ENCODE measurements at regions not wholly inside any gene's neighbourhood (a gene's known extent, or its start where the extent isn't known, plus 50 kb on each side); places are given as distances from the start of the nearest gene placed in this dataset.

DNA sequence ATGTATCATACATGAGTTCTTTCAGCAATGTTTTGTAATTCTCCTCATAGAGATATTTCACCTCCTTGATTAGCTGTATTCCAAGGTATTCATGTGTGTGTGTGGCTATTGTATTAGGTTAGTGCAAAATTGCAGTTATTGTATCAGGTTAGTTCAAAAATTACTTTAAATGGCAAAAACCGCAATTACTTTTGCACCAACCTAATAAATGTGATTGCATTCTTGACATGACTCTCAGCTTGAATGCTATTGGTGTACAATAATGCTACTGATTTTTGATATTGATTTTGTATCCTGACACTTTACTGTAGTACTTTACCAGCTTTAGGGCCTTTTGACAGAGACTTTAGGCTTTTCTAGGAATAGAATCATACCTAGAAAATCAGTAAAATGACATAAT lies 297.4 kb downstream of the ZWINT start:
- Histone ChIP-seq H3K9ac (ENCODE audit: low read length) (no peak overlapping the region), H3K9me3 (ENCODE audit: control insufficient read depth, low read length) (no peaks in the 10 kb centered on the region), H3K27me3 (replicated peaks; ENCODE audit: control insufficient read depth, insufficient read depth, low read length) (no peaks in the 10 kb centered on the region), H3K36me3 (ENCODE audit: control insufficient read depth, insufficient read depth, low read length, severe bottlenecking) (no peaks in the 10 kb centered on the region), H3K4me3 (ENCODE audit: low read length) (no peak overlapping the region), H3K4me1 (ENCODE audit: control insufficient read depth, insufficient read depth, low read length) (no peaks in the 10 kb centered on the region)
- no peak for DNase-seq (ENCODE audit: low read depth)

DNA sequence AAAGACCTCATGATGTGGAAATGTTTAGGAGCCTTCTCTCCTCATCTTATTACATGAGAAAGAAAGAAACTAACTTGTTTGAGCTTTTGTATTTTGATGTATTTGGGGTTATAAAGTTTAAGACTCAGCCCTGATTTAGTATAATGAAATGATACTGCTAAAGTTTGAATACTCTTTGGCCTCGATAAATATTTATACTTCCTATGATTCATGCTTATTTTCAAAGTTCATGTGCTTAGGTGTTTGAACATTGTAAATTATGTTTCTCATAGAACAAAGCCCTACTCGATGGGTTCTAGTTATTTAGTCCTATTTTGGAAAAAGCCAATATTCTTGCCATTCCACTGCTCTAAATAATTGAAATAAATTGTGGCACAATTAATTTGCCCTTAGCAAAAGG lies 303.2 kb downstream of the ZWINT start:
- DNase-seq (ENCODE audit: low read depth) = no peak
- no peak overlapping the region for H3K9ac ChIP-seq (ENCODE audit: low read length)
- no peaks in the 10 kb centered on the region for H3K36me3 ChIP-seq (ENCODE audit: control insufficient read depth, insufficient read depth, low read length, severe bottlenecking)
- H3K4me3 ChIP-seq (ENCODE audit: low read length) = no peak overlapping the region
- H3K27me3 ChIP-seq (replicated peaks; ENCODE audit: control insufficient read depth, insufficient read depth, low read length) = no peaks in the 10 kb centered on the region
- H3K9me3 ChIP-seq (ENCODE audit: control insufficient read depth, low read length) = no peaks in the 10 kb centered on the region
- no peaks in the 10 kb centered on the region for H3K4me1 ChIP-seq (ENCODE audit: control insufficient read depth, insufficient read depth, low read length)

- H3K9me3 ChIP-seq (ENCODE audit: control insufficient read depth, low read length) = no peaks in the 10 kb centered on the region
- DNase-seq (ENCODE audit: low read depth) = no peak
- no peak overlapping the region for H3K9ac ChIP-seq (ENCODE audit: low read length)
- no peaks in the 10 kb centered on the region for H3K4me1 ChIP-seq (ENCODE audit: control insufficient read depth, insufficient read depth, low read length)
- no peaks in the 10 kb centered on the region for H3K27me3 ChIP-seq (replicated peaks; ENCODE audit: control insufficient read depth, insufficient read depth, low read length)
- no peaks in the 10 kb centered on the region for H3K36me3 ChIP-seq (ENCODE audit: control insufficient read depth, insufficient read depth, low read length, severe bottlenecking)
- no peak overlapping the region for H3K4me3 ChIP-seq (ENCODE audit: low read length)
These were observed 325.6 kb downstream of the ZWINT start for GRCh38 chr10:56035489-56035888.

DNA sequence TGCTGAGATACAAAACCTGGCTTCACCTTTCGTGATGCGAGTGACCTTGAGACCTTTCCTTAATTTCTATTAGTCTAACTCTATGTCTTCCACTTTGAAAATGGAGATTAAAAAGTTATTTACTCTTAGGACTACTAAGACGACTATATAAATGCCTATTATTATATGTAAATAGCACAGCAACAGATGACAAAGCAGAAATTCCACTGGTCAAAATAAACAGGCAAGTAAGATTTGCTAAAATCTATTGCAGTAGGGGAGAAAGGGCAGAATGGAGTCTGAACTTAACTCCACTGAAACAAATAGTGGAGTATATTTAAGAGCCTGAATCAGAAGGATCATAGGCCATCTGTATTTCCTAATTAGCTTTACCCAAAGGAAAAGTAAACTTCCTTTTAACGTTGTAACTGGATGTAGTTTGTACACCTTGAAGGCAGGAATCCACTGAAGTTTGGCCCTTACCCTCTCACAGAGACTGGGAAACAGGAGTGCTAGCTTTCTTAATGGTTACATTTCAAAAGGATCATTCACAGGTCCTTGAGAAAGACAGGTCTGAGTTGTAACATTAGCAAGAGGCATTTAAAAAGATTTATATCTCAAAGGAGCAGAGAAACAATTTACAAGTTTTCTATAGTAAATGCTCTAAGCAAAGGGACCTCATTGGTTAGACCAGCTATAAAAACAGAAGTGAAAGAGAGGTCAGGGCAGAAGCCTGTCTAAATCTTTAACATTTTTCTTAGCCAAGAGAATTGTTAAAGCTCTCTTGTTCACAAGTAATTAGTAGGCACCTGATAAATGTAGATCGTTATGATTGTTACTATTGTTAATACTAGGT lies 332.5 kb downstream of the ZWINT start:
- Histone ChIP-seq H3K4me1 (ENCODE audit: control insufficient read depth, insufficient read depth, low read length) (no peaks in the 10 kb centered on the region), H3K9me3 (ENCODE audit: control insufficient read depth, low read length) (no peaks in the 10 kb centered on the region), H3K36me3 (ENCODE audit: control insufficient read depth, insufficient read depth, low read length, severe bottlenecking) (no peaks in the 10 kb centered on the region), H3K27me3 (replicated peaks; ENCODE audit: control insufficient read depth, insufficient read depth, low read length) (no peaks in the 10 kb centered on the region), H3K9ac (ENCODE audit: low read length) (no peak overlapping the region), H3K4me3 (ENCODE audit: low read length) (no peak overlapping the region)
- DNase-seq (ENCODE audit: low read depth) = no peak

DNA sequence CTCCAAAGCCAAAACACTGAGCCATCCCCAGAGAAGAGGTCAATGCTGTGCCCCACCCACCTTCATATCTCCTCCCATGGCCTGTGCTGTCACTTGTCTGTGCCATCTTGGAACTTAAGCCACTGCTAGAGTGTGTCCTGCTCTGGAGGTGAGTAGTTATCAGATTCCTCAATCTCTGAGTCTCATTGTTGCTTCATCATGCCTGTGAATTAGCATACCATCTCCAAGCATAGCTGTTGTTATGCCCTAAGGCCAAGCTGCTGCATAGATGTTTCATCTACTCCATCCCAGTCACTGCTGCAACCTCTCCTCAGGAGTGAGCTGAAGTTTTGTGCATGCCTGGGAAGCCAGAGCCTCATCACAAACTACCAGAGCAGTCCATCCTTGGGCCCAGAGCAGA lies 349.0 kb downstream of the ZWINT start:
- DNase-seq (ENCODE audit: low read depth) = no peak

GRCh38 chr10:56003555-56003954 lies 357.5 kb downstream of the ZWINT start:
- H3K4me1 ChIP-seq (ENCODE audit: control insufficient read depth, insufficient read depth, low read length) = no peaks in the 10 kb centered on the region
- no peaks in the 10 kb centered on the region for H3K9me3 ChIP-seq (ENCODE audit: control insufficient read depth, low read length)
- H3K4me3 ChIP-seq (ENCODE audit: low read length) = no peak overlapping the region

More for the DNA sequence above, 349.0 kb downstream of the ZWINT start:
- peaks cover 5% of the 10 kb centered on the region for H3K9me3 ChIP-seq (ENCODE audit: control insufficient read depth, low read length)
- no peak overlapping the region for H3K9ac ChIP-seq (ENCODE audit: low read length)
- no peak overlapping the region for H3K4me3 ChIP-seq (ENCODE audit: low read length)
- no peaks in the 10 kb centered on the region for H3K36me3 ChIP-seq (ENCODE audit: control insufficient read depth, insufficient read depth, low read length, severe bottlenecking)
- no peaks in the 10 kb centered on the region for H3K4me1 ChIP-seq (ENCODE audit: control insufficient read depth, insufficient read depth, low read length)
- no peaks in the 10 kb centered on the region for H3K27me3 ChIP-seq (replicated peaks; ENCODE audit: control insufficient read depth, insufficient read depth, low read length)

DNA sequence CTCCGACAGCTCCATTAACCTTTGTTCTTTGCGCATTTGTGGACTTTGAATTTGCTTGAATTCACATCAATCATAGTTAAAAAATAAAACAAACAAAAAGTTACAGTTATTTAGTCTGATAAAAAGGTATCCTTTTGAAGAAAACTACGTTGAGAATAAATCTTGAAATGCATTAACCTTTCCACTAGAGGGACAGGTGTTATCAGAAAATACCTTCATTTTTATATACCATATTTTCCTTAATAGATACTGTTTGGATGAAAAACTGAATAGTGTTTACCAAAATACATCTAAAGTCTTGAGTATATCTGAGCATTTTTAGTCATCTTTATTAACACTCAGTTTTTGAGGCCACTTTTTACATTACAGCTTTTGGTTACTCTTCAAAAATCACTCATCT lies 371.9 kb downstream of the ZWINT start:
- no peak overlapping the region for H3K9ac ChIP-seq (ENCODE audit: low read length)
- H3K36me3 ChIP-seq (ENCODE audit: control insufficient read depth, insufficient read depth, low read length, severe bottlenecking) = no peaks in the 10 kb centered on the region
- H3K9me3 ChIP-seq (ENCODE audit: control insufficient read depth, low read length) = no peaks in the 10 kb centered on the region
- H3K4me1 ChIP-seq (ENCODE audit: control insufficient read depth, insufficient read depth, low read length) = no peaks in the 10 kb centered on the region
- no peak for DNase-seq (ENCODE audit: low read depth)
- H3K4me3 ChIP-seq (ENCODE audit: low read length) = no peak overlapping the region
- H3K27me3 ChIP-seq (replicated peaks; ENCODE audit: control insufficient read depth, insufficient read depth, low read length) = no peaks in the 10 kb centered on the region

More at GRCh38 chr10:56003555-56003954, 357.5 kb downstream of the ZWINT start:
- DNase-seq (ENCODE audit: low read depth) = no peak
- H3K9ac ChIP-seq (ENCODE audit: low read length) = no peak overlapping the region
- no peaks in the 10 kb centered on the region for H3K27me3 ChIP-seq (replicated peaks; ENCODE audit: control insufficient read depth, insufficient read depth, low read length)
- H3K36me3 ChIP-seq (ENCODE audit: control insufficient read depth, insufficient read depth, low read length, severe bottlenecking) = no peaks in the 10 kb centered on the region

DNA sequence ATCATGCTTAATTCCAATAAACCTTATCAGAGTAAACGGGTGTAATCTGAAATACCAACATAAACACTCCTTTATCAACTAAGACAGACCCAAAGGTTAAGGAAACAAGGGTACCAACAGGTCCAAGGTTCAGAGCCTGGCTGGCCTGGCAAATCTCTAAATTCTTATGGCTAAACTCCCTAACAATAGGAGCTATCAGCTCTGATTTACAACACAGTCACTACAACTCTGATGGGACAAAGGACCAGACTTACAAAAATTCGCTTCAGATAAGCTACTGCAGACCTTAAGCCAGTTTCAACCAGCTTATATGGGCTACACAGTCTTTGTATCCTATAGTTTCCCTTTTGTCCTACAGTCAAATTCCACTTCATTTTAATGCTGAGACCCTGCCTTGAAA lies 381.9 kb downstream of the ZWINT start:
- no peak for DNase-seq (ENCODE audit: low read depth)
- no peaks in the 10 kb centered on the region for H3K27me3 ChIP-seq (replicated peaks; ENCODE audit: control insufficient read depth, insufficient read depth, low read length)
- no peaks in the 10 kb centered on the region for H3K9me3 ChIP-seq (ENCODE audit: control insufficient read depth, low read length)
- no peak overlapping the region for H3K4me3 ChIP-seq (ENCODE audit: low read length)
- no peak overlapping the region for H3K9ac ChIP-seq (ENCODE audit: low read length)
- H3K36me3 ChIP-seq (ENCODE audit: control insufficient read depth, insufficient read depth, low read length, severe bottlenecking) = no peaks in the 10 kb centered on the region
- H3K4me1 ChIP-seq (ENCODE audit: control insufficient read depth, insufficient read depth, low read length) = no peaks in the 10 kb centered on the region

DNA sequence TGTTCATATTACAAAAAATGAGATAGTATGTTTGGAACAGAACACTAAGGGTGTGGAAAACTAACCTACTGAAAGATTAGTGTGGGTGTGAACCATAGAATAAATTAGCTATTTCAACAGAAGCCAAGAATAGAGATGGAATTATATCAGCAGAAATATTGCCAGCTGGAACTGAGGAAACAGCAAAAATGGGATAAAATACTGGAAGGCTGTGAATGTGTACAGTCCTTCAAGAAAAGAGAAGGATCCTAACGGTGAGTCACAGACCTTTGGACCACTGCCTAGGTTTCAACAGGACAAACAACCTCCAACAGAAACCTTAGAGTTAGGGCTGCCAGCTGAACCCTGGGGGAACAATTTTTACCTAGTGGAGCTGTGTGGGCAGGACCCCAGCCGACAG lies 395.0 kb downstream of the ZWINT start:
- H3K9me3 ChIP-seq (ENCODE audit: control insufficient read depth, low read length) = no peaks in the 10 kb centered on the region
- no peaks in the 10 kb centered on the region for H3K27me3 ChIP-seq (replicated peaks; ENCODE audit: control insufficient read depth, insufficient read depth, low read length)
- no peaks in the 10 kb centered on the region for H3K36me3 ChIP-seq (ENCODE audit: control insufficient read depth, insufficient read depth, low read length, severe bottlenecking)
- H3K4me1 ChIP-seq (ENCODE audit: control insufficient read depth, insufficient read depth, low read length) = no peaks in the 10 kb centered on the region
- DNase-seq (ENCODE audit: low read depth) = no peak
- H3K9ac ChIP-seq (ENCODE audit: low read length) = no peak overlapping the region
- no peak overlapping the region for H3K4me3 ChIP-seq (ENCODE audit: low read length)

DNA sequence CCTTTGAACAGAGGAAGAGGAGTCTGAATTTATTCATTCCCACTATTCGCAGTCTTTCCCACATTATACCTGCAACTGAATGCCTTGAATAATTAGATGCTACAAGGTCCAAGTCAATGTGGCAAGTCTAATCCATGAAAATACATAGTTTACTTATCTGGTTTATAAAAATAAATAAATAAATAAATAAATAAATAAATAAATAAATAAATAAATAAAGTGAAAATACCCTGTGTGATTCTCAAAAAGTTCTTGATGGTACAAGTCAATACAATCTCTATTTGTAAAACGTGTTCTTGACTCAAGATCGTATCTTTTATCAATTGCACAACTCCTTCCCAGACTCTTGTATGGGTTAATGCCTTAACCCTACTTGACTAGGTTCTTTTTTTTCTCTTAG lies 417.7 kb downstream of the ZWINT start:
- H3K27me3 ChIP-seq (replicated peaks; ENCODE audit: control insufficient read depth, insufficient read depth, low read length) = no peaks in the 10 kb centered on the region
- no peak overlapping the region for H3K4me3 ChIP-seq (ENCODE audit: low read length)
- H3K9ac ChIP-seq (ENCODE audit: low read length) = no peak overlapping the region
- no peaks in the 10 kb centered on the region for H3K4me1 ChIP-seq (ENCODE audit: control insufficient read depth, insufficient read depth, low read length)
- no peaks in the 10 kb centered on the region for H3K36me3 ChIP-seq (ENCODE audit: control insufficient read depth, insufficient read depth, low read length, severe bottlenecking)
- peaks cover 3% of the 10 kb centered on the region for H3K9me3 ChIP-seq (ENCODE audit: control insufficient read depth, low read length)
- no peak for DNase-seq (ENCODE audit: low read depth)

- Histone ChIP-seq H3K4me1 (ENCODE audit: control insufficient read depth, insufficient read depth, low read length) (no peaks in the 10 kb centered on the region), H3K9ac (ENCODE audit: low read length) (no peak overlapping the region), H3K27me3 (replicated peaks; ENCODE audit: control insufficient read depth, insufficient read depth, low read length) (no peaks in the 10 kb centered on the region), H3K4me3 (ENCODE audit: low read length) (no peak overlapping the region), H3K9me3 (ENCODE audit: control insufficient read depth, low read length) (no peaks in the 10 kb centered on the region), H3K36me3 (ENCODE audit: control insufficient read depth, insufficient read depth, low read length, severe bottlenecking) (no peaks in the 10 kb centered on the region)
- no peak for DNase-seq (ENCODE audit: low read depth)
These were observed 431.8 kb downstream of the ZWINT start for GRCh38 chr10:55929291-55929690.

All from adipocyte (in vitro differentiated cells).